ENCODE measurements at regions not wholly inside any gene's neighbourhood (a gene's known extent, or its start where the extent isn't known, plus 50 kb on each side); places are given as distances from the start of the nearest gene placed in this dataset.
A peak's percentile ranks its signal among the peaks of the same experiment; 100 is the strongest.

- TF ChIP-seq, protein P1, sequence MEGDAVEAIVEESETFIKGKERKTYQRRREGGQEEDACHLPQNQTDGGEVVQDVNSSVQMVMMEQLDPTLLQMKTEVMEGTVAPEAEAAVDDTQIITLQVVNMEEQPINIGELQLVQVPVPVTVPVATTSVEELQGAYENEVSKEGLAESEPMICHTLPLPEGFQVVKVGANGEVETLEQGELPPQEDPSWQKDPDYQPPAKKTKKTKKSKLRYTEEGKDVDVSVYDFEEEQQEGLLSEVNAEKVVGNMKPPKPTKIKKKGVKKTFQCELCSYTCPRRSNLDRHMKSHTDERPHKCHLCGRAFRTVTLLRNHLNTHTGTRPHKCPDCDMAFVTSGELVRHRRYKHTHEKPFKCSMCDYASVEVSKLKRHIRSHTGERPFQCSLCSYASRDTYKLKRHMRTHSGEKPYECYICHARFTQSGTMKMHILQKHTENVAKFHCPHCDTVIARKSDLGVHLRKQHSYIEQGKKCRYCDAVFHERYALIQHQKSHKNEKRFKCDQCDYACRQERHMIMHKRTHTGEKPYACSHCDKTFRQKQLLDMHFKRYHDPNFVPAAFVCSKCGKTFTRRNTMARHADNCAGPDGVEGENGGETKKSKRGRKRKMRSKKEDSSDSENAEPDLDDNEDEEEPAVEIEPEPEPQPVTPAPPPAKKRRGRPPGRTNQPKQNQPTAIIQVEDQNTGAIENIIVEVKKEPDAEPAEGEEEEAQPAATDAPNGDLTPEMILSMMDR (IDR thresholded peaks at IDR 0.05; ENCODE audit: insufficient read depth, low read length, severe bottlenecking) = no peak
- Histone ChIP-seq H3K4me3 (ENCODE audit: low read depth, low read length) (no peak overlapping the region), H3K27me3 (ENCODE audit: control insufficient read depth, insufficient read depth, low read length) (no peaks in the 10 kb centered on the region), H3K36me3 (ENCODE audit: control insufficient read depth, insufficient read depth, low read length) (no peaks in the 10 kb centered on the region)
- FAIRE-seq (no peak), DNase-seq (ENCODE audit: low read depth) (peak; percentile 46)
These were observed 373.2 kb downstream of the DDX10 start for GRCh38 chr11:109037856-109038780.

DNA sequence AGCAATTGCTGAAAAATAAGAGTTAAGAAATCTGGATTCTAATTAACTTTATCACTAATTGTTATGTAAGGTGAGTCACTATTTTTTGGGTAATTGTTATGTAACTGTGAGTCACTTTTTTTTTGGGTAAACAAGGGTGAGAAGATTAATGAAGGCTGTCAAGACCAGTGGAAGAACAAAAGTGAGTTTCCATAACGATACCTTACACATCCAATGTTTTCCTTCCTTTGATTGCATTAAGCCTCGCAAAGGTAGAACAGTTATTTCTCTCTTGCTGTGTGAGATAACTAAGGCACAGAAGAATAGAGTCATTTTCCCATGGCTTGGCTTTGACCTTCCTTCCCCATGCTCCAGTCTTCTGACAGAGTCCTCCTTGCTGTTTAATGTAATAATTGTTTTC, 374.7 kb downstream of the DDX10 start:
- Histone ChIP-seq H3K27me3 (ENCODE audit: control insufficient read depth, insufficient read depth, low read length) (no peaks in the 10 kb centered on the region), H3K4me3 (ENCODE audit: low read depth, low read length) (no peak overlapping the region), H3K36me3 (ENCODE audit: control insufficient read depth, insufficient read depth, low read length) (no peaks in the 10 kb centered on the region)
- peak; percentile 16 for DNase-seq (ENCODE audit: low read depth)
- TF ChIP-seq, protein P1 (IDR thresholded peaks at IDR 0.05; ENCODE audit: insufficient read depth, low read length, severe bottlenecking) = no peak
- FAIRE-seq = no peak

DNA sequence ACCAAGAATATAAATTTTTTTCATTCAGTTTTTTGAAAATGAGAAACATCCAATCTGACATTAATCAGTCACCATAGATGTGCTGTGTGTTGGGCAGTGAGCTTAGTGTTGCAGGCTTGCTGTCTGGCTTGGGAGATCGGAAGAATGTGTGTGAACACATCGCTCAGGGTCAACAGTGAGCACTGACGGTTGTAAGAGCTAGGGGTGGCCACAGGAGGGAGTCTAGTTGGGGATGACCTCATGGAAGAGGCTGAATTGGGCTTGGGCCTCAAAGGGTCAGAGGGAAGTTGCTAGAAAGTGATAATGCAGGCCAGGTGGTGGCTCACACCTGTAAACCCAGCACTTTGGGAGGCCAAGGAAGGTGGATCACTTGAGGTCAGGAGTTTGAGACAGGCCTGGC, 375.4 kb downstream of the DDX10 start:
- no peaks in the 10 kb centered on the region for H3K36me3 ChIP-seq (ENCODE audit: control insufficient read depth, insufficient read depth, low read length)
- DNase-seq (ENCODE audit: low read depth) (no peak), FAIRE-seq (no peak)
- TF ChIP-seq, protein P1 (IDR thresholded peaks at IDR 0.05; ENCODE audit: insufficient read depth, low read length, severe bottlenecking) = peak; percentile 16
- no peaks in the 10 kb centered on the region for H3K27me3 ChIP-seq (ENCODE audit: control insufficient read depth, insufficient read depth, low read length)
- H3K4me3 ChIP-seq (ENCODE audit: low read depth, low read length) = no peak overlapping the region

GRCh38 chr11:109041876-109042275, 377.0 kb downstream of the DDX10 start:
- TF ChIP-seq, protein P1 (IDR thresholded peaks at IDR 0.05; ENCODE audit: insufficient read depth, low read length, severe bottlenecking) = no peak
- H3K27me3 ChIP-seq (ENCODE audit: control insufficient read depth, insufficient read depth, low read length) = no peaks in the 10 kb centered on the region
- H3K4me3 ChIP-seq (ENCODE audit: low read depth, low read length) = no peak overlapping the region
- DNase-seq (ENCODE audit: low read depth) (no peak), FAIRE-seq (no peak)
- no peaks in the 10 kb centered on the region for H3K36me3 ChIP-seq (ENCODE audit: control insufficient read depth, insufficient read depth, low read length)

- H3K4me3 ChIP-seq (ENCODE audit: low read depth, low read length) = no peak overlapping the region
- no peaks in the 10 kb centered on the region for H3K36me3 ChIP-seq (ENCODE audit: control insufficient read depth, insufficient read depth, low read length)
- H3K27me3 ChIP-seq (ENCODE audit: control insufficient read depth, insufficient read depth, low read length) = no peaks in the 10 kb centered on the region
- TF ChIP-seq, protein P1 (IDR thresholded peaks at IDR 0.05; ENCODE audit: insufficient read depth, low read length, severe bottlenecking) = no peak
- FAIRE-seq (no peak), DNase-seq (ENCODE audit: low read depth) (no peak)
These were observed 378.4 kb downstream of the DDX10 start for GRCh38 chr11:109043315-109043714.
